ENCODE measurements at regions not wholly inside any gene's neighbourhood (a gene's known extent, or its start where the extent isn't known, plus 50 kb on each side); places are given as distances from the start of the nearest gene placed in this dataset.
A peak's percentile ranks its signal among the peaks of the same experiment; 100 is the strongest.

DNA sequence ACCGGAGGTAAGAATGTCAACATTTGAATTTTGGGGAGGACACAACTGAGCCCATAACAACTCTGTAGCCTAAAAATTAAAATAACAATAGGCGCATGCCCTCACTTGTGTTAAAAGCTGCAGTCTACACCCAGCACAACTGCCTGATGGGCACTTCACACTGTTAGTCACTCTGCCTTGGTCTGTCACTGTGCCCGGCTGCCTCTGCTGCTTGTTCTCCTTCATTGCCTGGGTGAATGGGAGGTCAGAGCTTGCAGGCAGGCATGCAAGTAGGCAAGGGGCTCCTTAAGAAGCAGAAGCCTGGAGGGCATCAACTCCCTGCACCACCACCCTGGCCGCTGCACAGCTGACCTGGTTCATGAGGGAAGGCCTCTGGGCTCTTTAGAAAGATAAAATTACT lies 374.8 kb downstream of the MID1IP1 start:
- DNase-seq, result peak; percentile 44

DNA sequence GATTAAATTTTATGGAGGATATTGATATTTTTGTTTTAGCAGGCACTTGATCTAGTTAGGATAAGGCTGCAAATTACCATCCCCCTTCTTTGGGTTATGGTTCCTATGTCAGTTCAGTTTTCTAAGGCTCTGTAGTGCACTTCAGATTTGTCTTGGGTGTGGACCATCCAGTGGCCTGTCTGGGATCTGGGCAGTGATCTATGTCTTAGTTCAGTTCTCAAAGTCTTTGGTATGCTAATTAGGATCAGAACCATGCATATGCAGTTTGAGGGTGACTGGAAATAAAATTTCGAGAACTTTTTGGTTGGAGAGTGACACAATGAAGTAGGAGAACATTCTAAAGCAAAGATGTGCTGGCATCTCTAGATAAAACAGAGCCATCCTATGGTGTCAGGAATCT lies 388.2 kb downstream of the MID1IP1 start:
- DNase-seq, result no peak

DNA sequence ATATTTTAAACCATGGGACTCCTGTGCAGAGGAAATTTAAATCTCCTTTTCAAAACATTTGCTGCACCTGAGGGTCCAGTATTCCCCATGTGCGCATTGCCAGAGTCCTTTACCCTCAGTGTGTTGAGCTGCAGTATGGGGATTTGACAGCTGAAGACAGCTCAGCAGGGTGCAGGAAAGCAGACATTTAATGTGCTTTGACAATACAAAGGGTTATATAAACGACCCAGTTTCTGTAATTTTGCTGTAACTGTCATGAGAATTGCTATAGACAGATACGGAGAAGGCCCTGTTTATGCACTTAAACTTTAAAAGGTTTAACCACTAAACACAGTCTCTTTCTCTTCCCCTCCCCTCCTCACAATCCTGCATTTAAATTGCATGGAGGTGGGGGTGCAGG lies 393.4 kb downstream of the MID1IP1 start:
- DNase-seq, result peak; percentile 24

DNA sequence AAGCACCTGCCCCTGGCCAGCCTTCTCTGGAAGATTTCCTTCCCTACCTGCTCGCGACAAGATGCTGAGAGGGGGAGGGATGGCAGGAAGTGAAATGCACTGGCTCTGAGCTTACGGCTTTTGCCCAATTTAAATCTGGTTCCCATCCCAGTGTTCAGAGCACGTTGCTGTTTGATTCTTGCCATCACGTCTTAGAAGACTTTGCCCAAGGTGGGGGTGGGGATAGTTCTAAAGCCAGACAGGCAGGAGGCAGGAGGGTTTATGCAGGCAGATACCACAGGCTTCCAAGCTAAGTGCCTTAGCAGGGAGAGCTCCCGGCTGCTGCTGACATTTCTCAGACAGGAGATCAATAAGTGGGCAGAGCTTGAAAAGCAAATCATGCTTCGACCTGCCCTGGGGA lies 393.9 kb downstream of the MID1IP1 start:
- peak; percentile 76 for DNase-seq

DNA sequence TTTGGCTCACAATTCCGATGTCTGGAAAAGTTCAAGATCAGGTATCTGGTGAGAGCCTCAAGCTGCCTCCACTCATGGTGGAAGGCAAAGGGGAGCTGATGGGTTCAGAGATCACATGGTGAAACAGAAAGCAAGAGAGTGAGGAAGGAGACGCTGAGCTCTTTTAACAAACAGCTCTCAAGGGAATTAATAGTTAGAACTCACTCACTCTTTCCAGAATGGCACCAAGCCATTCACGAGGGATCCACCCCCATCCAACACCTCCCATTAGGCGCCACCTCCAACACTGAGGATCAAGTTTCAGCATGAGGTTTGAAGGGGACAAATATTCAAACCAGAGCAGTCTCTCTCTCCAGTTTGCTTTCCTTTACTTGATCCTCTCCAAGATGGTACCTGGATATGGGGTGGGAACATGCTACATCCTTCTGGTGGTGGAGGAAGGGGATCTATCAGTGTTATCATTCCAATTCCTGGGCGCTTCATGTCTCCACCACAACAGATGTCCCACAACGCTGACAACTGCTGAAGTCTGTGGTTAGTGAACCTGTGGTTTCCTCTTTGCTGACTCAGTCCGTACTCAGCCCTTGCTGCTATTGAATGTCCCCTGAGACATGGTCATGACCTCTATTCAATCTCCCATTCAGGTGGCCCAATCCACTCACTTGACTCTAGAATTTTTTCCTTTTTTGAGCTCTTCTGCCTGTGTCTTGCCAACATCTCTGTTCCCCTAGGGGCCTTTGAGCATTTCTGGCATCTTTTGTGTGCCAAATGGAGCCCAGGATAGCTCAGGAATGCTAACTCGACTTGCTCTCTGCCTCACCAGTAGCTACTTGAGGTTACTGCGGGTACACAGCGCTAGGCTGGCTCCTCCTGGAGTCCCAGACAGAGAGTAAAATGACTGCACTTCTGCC lies 395.2 kb downstream of the MID1IP1 start:
- peak; percentile 3 for DNase-seq

DNA sequence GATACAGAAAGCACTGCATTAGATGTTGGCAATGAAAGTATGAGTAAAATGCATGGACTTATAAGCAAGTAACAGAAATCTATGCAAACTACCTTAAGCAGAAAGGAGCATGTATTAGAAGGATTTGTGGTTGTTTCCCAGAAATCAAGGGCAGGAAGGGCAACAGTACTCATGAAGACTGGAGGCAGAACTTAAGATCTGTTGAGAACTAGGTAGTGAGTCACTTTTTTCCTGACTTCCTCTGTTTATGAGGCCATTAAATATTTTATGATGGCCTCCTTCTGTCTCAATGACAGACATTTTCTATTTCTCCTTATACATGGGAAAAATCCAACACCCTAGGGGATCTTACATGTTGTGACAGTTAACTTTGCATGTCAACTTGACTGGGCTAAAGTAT lies 398.2 kb downstream of the MID1IP1 start:
- no peak for DNase-seq

DNA sequence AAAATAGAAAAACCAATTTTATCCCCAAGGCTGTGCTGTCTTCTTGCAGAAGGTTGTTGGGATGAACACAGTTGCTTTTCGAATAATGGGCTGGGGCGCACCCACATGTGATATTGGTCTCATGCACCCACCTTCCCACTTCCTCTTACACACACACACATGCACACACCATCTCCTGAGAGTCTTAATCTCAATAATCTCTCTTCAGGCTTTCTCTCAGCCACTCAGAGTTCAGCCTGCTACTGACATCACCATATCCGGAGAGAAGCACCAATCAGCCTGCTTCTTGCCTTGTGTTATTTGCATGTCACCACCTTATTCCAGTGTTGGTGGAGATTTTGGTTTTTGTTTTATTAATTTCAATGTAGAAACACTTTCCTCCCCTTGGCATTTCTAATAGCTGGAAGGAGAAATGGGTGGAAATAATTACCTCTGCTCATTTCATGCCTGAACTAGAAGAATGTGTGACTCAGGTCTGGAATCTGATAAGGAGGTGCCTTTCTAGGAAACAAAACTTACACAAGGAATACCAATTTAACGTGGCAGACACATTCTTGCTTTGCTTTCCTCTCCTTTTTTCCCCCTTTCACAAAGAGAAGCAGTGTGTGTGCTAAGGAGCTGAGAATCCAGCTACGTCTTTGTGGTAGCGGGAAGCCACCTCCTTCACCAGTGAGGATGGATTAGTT lies 400.2 kb downstream of the MID1IP1 start:
- DNase-seq, result no peak

DNA sequence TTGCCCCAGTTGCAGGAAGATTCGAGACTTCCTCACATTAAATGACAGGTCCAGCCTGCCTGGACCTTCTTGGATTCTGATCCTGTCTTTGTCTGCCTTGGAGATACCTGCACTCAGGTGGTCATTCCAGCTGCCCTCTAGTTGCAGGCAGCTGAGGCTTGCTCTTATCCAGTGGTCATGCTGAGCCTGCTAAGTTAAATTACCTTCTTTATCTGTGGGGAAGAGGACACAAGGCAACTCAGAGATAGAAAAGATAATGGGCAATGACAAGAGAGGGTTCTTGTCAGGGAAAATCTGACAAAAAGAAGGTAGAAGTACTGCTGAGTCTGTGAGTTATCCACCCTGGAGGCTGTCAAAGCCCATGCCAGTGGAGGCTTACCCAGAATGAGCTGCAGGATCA lies 401.4 kb downstream of the MID1IP1 start:
- no peak for DNase-seq

DNA sequence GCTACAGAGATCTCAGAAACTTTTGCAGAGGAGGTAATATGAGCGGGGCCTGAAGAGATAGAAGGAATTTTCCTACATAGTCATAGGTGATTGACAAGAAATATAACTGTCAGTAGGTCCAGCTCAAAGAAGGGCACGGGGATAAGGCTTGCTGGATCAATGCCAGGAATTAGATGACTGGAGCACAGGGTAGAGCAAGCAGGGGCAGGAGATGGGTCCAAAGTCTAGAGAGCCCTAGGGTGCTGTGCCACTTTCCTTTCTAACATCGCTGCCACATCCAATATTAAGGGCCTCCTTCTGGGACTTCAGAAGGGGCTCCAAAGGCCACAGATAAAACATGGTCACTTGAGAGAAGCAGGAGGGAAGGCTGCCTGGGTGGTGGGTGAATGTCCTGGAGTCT lies 402.2 kb downstream of the MID1IP1 start:
- DNase-seq, result no peak

DNA sequence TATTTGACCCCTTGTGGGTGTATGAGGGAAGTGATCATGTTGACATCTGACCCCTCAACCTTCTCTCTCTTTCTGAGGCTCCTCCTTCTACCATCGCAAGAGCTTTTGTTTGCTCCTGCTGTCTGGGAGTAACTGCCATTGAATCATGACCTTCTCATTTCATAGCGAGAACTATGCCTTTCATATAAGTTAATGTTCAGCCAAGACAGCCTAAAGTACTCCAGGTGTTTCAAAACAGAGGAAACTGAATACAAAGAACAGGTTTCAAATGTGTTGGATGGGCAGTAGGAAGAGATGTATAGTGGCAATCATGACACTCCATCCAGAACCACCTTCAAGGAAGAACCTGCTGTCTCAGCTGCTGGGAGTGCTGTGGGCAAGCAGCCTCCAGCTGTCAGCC lies 403.1 kb downstream of the MID1IP1 start:
- DNase-seq, result no peak

DNA sequence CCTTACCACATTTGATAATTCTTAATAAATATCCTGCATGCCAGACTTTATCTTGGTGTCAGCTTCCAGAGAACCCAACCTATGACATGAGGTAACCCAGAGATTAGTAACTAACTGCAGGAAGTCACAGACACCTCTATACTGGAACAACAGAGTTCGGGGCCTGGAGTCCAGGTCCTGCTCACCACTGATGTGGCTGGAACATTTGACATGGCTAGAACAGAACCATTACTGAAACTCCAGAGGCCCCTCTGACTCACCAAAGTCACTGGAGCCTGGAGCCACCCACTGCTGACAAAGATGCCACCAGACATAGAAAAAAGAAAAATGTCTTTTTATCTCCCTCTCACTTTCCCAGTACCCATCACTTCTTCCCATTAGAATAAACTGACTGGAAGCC lies 403.7 kb downstream of the MID1IP1 start:
- no peak for DNase-seq

DNA sequence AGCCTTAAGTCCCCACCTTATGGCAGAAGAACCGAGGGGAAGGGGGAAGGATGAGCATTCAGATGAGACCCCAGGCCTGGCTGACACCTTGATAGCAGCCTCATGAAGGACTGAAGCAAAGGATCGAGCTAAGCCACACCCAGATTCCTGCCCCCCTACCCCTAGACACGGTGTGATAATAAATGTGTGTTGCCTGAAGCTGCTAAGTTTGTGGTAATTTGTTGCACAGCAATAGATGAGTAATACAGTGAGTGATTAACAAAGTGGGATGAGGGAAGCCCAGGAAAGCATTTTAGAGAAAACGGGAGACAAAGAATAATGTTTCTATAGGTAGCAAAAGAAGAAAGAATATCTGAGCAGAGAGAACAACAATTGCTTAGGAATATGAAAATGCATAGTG lies 404.2 kb downstream of the MID1IP1 start:
- DNase-seq, result no peak

DNA sequence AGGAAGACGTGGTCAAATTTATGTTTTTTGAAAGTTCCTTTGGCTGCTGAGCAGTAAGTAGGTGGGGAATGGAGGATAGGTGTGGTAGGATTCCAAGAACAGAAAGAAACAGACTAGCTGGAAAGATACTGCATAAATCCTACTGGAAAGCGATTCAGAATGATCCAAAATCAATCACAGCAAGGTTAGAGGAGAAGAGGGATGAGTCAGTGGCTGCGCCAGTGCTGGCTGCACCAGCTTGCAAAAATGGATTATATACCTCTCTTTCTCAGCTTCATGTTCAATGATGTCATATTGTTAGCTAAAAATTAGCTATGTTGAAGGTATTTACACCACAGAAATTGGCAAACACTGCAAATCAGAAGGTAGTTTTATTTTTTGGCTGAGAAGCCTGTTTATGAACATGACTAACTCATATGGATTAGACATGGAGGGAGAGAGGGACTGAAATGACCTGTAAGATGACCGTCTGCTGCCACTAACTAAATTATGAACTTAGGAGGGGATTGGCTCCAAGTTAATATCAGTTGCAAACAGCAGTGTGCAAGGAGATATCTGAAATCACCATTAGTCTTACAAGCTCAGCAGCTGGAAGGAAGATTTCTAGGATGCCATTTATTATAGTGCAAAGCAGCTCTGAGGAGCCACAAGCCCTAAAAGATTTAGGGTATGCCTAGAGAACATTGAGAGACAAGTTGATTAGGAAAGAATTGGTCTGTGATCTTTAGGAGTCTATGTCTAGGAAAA lies 405.3 kb downstream of the MID1IP1 start:
- no peak for DNase-seq

DNA sequence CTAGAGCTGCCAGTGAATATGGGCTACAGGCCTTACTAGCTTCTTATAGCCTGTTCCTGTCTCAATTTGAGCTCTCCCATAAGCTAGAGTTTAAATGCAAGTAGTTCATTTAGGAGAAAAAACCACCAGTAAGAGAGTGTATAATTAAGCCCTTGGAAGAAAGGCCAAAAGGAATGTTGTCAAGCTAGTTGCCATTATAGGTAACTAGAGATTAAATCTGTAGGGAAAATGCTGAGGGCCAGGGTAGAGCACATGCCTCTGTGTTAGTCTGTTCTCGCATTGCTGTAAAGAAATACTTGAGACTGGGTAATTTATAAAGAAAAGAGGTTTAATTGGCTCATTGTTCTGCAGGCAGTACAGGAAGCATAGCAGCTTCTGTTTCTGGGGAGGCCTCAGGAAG lies 410.2 kb downstream of the MID1IP1 start:
- no peak for DNase-seq

DNA sequence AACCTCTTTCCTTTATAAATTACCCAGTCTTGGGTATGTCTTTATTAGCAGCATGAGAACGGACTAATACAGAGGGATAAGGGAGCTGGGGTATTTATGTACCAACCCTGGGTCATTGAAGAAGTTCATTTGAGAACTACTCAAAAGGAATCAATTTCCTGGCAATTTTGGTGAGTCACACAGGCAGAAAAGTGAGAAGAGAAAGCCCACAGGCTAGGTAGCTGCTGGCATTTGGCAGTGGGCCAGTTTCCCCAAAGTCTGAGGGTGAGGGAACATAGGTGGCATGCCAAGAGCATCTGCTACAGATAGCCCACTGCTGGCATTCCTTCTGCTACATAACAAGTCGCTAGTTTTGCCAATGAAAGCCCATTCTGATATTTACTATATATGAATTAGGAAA lies 411.2 kb downstream of the MID1IP1 start:
- no peak for DNase-seq

DNA sequence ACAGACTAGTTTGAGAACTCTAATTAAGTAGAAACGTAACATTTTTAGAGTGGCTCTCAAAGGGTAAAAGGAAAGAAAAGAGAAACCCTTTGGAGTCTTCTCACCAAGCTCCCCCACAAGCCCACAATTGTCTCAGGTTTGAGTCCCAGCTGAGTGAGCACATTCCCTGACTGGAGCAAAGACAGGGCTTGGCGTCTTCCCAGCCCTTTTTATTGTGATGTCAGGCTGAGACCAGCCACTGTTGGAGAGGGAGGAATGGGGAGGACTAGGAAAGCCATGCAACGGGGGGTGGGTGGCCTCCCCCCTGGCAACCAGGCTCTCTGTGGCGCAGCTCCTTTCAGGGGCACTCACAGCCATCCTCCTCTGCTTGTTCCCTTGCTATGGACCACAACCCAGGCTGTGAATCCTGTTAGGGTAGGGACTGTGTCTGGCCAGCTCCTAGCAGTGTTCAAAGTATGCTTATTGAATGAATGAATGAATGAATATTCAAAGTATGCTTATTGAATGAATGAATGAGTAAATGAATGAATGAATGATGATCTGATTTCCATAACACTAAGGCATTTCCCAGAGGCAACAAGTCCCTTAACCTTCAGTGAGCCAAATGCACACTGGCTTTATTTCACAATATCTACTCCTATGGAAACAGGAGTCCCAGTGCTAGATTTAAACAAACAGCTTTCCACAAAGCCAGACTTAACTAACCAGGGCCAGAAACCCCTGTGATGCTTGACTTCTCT lies 413.3 kb downstream of the MID1IP1 start:
- DNase-seq, result no peak

DNA sequence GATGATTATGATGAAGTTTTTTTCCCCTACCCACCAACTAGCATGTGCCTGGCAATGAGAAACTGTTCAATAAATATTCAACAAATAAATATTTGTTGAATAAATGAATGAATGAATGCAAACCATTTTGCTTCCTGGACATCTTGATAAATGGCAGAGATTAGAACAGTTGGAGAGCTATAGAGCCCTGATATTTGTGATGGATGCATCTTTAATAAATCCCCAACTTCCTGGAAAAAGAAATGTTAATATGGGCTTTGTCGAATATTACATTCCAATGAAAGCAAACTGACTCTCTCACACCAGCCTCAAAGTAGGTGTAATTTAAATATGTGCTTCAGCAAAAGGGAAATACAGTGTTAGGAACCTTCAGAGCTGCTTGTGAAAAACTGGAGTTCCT lies 419.7 kb downstream of the MID1IP1 start:
- DNase-seq, result no peak

DNA sequence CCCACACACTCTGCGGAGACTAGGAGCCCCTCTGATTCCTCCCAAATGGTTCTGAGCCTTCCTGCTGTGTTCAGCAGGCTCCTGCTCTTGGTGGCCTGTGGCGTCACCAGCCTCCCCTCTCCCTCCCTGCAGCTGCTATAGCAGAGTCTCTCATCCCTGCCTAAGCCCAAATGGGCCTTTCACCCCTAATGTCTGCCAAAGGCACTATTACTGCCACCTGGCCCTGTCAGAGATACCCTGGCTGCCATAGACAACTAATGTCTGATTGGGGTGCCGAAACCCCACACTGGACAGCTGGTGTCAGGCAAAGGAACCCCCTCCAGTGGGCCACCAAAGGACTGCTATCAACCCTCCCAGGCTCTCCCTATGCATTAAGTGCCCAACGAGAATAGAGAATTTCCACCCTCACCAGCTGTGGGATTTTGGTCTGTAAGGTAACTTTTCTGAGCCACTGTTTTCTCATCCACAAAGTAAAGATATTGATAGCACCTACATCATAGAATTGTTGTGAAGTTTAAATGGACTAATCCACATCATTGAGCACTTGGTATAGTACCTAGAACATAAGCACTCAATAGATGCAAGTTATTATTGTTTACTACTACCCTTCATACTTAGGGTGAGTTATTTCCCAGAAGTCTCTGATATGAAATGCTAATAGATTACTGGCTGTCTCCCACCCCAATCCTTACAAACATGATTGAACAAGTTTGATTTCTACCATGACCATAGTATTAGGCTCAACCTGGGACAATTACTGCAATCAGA lies 421.3 kb downstream of the MID1IP1 start:
- no peak for DNase-seq

DNA sequence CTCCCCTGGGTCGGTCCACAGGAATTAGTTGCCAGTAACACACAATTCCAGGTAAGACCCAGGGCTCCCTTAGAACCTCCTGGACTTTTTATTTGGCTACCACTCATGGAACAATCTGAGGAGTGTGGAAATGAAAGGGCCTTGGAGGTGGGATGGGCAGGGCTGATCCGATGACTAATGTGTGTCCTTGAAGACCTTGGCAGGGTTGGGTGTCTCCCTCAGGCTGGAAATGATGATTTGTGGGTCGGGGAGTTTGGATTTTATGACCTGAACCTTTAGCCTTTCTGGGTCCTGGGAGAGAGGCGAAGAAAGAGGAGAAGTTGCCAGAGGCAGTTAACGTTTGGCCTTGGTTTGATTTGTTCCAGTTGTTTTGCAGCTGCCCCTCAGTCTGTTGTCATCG lies 425.0 kb downstream of the MID1IP1 start:
- no peak for DNase-seq

DNA sequence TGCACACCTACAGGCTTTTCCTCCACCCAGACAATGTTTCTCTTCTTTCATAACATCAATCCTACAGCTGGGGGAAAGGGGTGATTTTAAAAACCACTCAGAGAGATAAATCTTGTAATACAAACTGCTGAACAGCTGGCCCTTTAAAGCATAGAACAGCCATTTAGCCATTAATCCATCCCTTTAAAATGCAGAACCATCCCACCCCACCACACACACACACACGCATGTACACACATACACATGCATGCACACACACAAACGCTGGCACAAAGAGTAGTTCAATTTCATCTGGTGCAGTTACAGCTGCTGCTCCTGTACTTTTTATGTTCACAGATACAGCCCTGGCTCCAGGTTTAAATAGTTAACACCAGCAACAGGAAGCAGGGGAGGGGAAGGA lies 426.1 kb downstream of the MID1IP1 start:
- DNase-seq, result no peak

DNA sequence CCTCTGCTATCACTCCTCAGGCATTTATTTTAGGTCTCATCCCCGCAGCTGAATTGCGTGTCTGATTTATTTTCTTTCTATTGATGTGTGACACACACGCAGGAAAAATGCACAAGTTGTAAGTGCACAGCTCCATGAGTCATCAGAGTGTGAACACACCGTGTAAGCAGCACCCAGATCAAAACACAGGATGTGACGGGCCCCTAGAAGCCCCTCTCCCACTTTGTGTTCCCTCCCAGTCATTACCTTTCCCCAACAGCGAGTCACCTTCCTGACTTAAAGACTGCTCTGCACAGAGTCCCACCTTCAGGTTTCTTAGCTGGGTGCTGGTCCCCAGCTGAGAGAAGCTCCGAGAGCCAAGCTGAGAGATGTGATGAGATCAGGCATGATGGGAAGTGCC lies 436.7 kb downstream of the MID1IP1 start:
- DNase-seq, result no peak

DNA sequence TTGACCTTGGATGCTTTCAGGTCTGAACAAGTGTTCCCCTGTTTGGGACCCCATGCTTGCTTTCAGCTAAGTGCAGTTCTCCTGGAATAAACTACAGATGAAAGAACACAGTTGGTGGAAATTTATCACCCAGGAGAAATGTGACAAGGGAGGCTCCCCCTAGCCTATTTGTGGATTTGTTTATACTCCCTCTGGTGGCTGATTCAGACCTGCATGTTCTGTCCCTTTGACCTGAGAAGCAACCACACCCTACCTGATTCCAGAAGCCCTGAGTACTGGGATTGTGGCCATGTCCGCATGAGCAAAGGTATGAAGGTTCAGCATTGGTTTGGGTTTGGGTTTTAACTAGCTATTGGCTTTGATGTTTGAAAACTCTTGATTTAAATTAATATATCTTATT lies 440.9 kb downstream of the MID1IP1 start:
- DNase-seq, result peak; percentile 41

Measured in eye (tissue), 1 donor.